NT2/D1 (cell line): ENCODE measurements at regions not wholly inside any gene's neighbourhood (a gene's known extent, or its start where the extent isn't known, plus 50 kb on each side); places are given as distances from the start of the nearest gene placed in this dataset.

Experiments used
- DNase-seq: peaks from one replicate; pipeline ENCODE4 v3.0.0-alpha.2; 2011; ENCODE audit warnings: low read depth, low spot score
- H3K27me3 ChIP-seq: 2 replicates; pipeline ENCODE4 v1.6.0; 2011; ENCODE audit warnings: mild to moderate bottlenecking; ENCODE audit not compliant: insufficient read length, insufficient read depth
- H3K36me3 ChIP-seq: 2 replicates; pipeline ENCODE4 v1.6.1; 2011; ENCODE audit warnings: mild to moderate bottlenecking, low read length, mixed read lengths; ENCODE audit not compliant: insufficient read depth, insufficient read length
- H3K4me1 ChIP-seq: 2 replicates; pipeline ENCODE4 v1.5.1; 2011; ENCODE audit not compliant: insufficient read depth, insufficient read length
- H3K4me3 ChIP-seq: 2 replicates; pipeline ENCODE4 v1.5.1; 2011; ENCODE audit warnings: low read depth; ENCODE audit not compliant: insufficient read length
- H3K9ac ChIP-seq: 2 replicates; pipeline ENCODE4 v1.6.0; 2011; ENCODE audit warnings: low read depth; ENCODE audit not compliant: insufficient read length
- H3K9me3 ChIP-seq: 2 replicates; pipeline ENCODE4 v1.5.1; 2011; ENCODE audit warnings: mild to moderate bottlenecking, low read length; ENCODE audit not compliant: insufficient read depth
- SUZ12 ChIP-seq: IDR thresholded peaks from 2 replicates; pipeline ENCODE4 v1.6.1; 2011; ENCODE audit not compliant: insufficient read length, insufficient read depth; ENCODE audit errors: extremely low read depth
- YY1 ChIP-seq: IDR thresholded peaks from 2 replicates; pipeline ENCODE4 v1.6.1; 2011; ENCODE audit not compliant: insufficient read length, insufficient read depth
- ZNF274 ChIP-seq: IDR thresholded peaks from 2 replicates; pipeline ENCODE4 v1.6.1; 2011; ENCODE audit warnings: mild to moderate bottlenecking, low read depth, low read length

- H3K36me3 ChIP-seq = no peaks in the 10 kb centered on the region
- H3K4me1 ChIP-seq = no peaks in the 10 kb centered on the region
- H3K9ac ChIP-seq = no peak overlapping the region
- no peaks in the 10 kb centered on the region for H3K9me3 ChIP-seq
- no peaks in the 10 kb centered on the region for H3K27me3 ChIP-seq
- TF ChIP-seq SUZ12 (no peak), YY1 (no peak), ZNF274 (no peak)
- no peak for DNase-seq
- H3K4me3 ChIP-seq = no peak overlapping the region
Measured at GRCh38 chr17:71914042-71914441, 206.8 kb upstream of the SOX9 start.

DNA sequence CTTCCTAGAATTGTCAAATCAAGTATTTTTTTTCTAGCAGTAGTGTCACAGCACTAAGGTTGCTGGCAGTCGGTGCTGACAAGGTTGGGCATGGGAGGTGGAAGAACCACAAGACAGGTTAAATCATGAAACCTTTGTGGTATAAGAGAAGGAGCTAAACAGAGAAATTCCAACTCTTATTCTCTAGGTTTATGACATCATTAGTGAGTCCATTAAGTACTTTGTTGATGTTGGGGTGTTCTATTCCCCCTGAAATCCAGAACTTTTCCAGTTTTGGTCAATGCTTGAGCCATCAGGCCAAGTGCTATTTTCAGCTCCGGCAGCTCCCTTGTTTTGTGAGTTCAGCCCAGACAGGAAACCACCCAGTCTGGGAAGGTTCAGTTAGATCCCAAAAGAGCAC, 206.0 kb upstream of the SOX9 start:
- Histone ChIP-seq H3K36me3 (no peaks in the 10 kb centered on the region), H3K4me3 (no peak overlapping the region), H3K27me3 (no peaks in the 10 kb centered on the region), H3K9ac (no peak overlapping the region), H3K9me3 (no peaks in the 10 kb centered on the region), H3K4me1 (no peaks in the 10 kb centered on the region)
- TF ChIP-seq ZNF274 = no peak
- TF ChIP-seq SUZ12 = no peak
- TF ChIP-seq YY1 = no peak
- no peak for DNase-seq

DNA sequence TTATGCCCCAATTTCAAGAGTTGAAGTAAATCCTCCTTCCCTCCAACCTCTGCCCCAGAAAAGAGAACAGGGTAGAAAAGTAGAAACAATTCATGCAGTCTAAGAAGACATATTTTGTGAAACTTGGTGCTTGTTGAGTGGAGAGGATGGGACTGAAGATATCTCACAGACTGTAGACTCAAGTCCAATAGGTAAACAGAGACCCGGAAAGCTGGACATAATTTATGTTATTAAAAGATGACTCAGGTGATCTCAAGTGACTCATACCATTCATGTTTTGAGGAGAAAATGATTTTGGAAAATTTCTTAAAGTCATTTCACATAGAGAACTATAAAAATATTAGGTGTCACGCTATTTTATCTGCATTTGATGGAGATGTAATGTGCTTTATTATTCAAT, 203.1 kb upstream of the SOX9 start:
- Histone ChIP-seq H3K36me3 (no peaks in the 10 kb centered on the region), H3K4me3 (no peak overlapping the region), H3K27me3 (no peaks in the 10 kb centered on the region), H3K4me1 (no peaks in the 10 kb centered on the region), H3K9ac (no peak overlapping the region), H3K9me3 (no peaks in the 10 kb centered on the region)
- TF ChIP-seq YY1 (no peak), ZNF274 (no peak), SUZ12 (no peak)
- DNase-seq = no peak

DNA sequence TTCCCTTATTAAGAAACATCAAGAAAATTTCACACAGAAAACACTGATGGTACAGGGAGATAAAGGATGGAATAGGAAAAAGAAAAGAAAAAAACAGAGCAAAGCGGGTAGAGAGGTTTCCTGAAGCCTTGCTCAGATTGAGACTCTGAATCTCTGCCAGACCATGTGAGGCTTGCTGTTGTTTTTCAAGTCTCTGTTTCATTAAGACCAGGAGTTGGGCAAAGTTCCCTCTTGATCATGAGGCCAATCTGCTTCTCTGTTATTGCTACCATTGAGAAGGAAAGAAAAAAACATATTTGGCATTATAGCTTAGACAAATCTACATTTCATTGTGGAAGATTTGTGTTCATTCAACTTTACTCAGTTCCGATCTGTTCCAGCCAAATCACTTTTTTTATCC, 201.6 kb upstream of the SOX9 start:
- Histone ChIP-seq H3K9ac (no peak overlapping the region), H3K36me3 (no peaks in the 10 kb centered on the region), H3K9me3 (no peaks in the 10 kb centered on the region), H3K4me3 (no peak overlapping the region), H3K4me1 (no peaks in the 10 kb centered on the region), H3K27me3 (no peaks in the 10 kb centered on the region)
- DNase-seq = no peak
- no peak for TF ChIP-seq ZNF274
- TF ChIP-seq YY1 = no peak
- no peak for TF ChIP-seq SUZ12

- Histone ChIP-seq H3K9me3 (no peaks in the 10 kb centered on the region), H3K4me3 (no peak overlapping the region), H3K9ac (no peak overlapping the region), H3K27me3 (no peaks in the 10 kb centered on the region), H3K36me3 (no peaks in the 10 kb centered on the region), H3K4me1 (no peaks in the 10 kb centered on the region)
- TF ChIP-seq SUZ12 (no peak), YY1 (no peak), ZNF274 (no peak)
- DNase-seq = no peak
Measured at GRCh38 chr17:71919896-71920295, 200.9 kb upstream of the SOX9 start.

- H3K36me3 ChIP-seq = no peaks in the 10 kb centered on the region
- H3K4me1 ChIP-seq = no peaks in the 10 kb centered on the region
- no peak overlapping the region for H3K9ac ChIP-seq
- H3K27me3 ChIP-seq = no peaks in the 10 kb centered on the region
- H3K9me3 ChIP-seq = no peaks in the 10 kb centered on the region
- DNase-seq = no peak
- TF ChIP-seq ZNF274 (no peak), YY1 (no peak)
- H3K4me3 ChIP-seq = no peak overlapping the region
Measured at GRCh38 chr17:71921796-71922195, 199.0 kb upstream of the SOX9 start.

DNA sequence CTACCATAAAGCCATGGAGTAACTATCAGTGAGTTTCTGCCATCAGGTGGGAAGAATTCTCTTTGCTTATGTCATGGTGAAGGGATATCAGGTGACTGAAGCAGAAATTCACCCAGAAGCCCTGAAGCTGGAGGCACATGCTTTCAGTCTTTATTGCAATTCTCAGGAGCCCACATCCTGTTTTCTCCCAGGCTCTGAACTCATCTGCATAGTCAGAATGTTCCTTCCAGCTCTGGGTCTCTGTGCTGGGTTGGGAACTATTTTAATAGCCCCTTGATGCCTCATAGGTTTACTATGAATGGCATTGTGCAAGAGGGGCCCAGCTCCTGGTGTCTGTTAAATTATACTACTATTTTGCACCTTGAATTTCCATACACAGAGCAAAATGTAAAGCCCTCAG, 198.4 kb upstream of the SOX9 start:
- Histone ChIP-seq H3K36me3 (no peaks in the 10 kb centered on the region), H3K4me1 (no peaks in the 10 kb centered on the region), H3K4me3 (no peak overlapping the region), H3K9me3 (no peaks in the 10 kb centered on the region), H3K9ac (no peak overlapping the region), H3K27me3 (no peaks in the 10 kb centered on the region)
- DNase-seq = peak; percentile 15
- no peak for TF ChIP-seq SUZ12
